HUES64 (cell line): ENCODE measurements at regions not wholly inside any gene's neighbourhood (a gene's known extent, or its start where the extent isn't known, plus 50 kb on each side); places are given as distances from the start of the nearest gene placed in this dataset.

Experiments used
- H3K27ac ChIP-seq: 2 replicates; pipeline ENCODE4 v1.7.0; 2013; ENCODE audit warnings: low read depth, low read length, inconsistent platforms
- H3K27me3 ChIP-seq: 2 replicates; pipeline ENCODE4 v1.6.1; 2013; ENCODE audit warnings: mild to moderate bottlenecking, low read length; ENCODE audit not compliant: insufficient read depth
- H3K36me3 ChIP-seq: 2 replicates; pipeline ENCODE4 v1.6.1; 2013; ENCODE audit warnings: mild to moderate bottlenecking, low read length; ENCODE audit not compliant: insufficient read depth
- H3K4me1 ChIP-seq: 2 replicates; pipeline ENCODE4 v1.6.1; 2013; ENCODE audit warnings: mild to moderate bottlenecking, low read length, moderate library complexity; ENCODE audit not compliant: insufficient read depth
- H3K4me3 ChIP-seq: 2 replicates; pipeline ENCODE4 v1.5.1; 2013; ENCODE audit warnings: mild to moderate bottlenecking, low read length, moderate library complexity
- H3K9ac ChIP-seq: 2 replicates; pipeline ENCODE4 v1.6.1; 2013; ENCODE audit warnings: mild to moderate bottlenecking, low read depth, low read length
- H3K9me3 ChIP-seq: 2 replicates; pipeline ENCODE4 v1.6.1; 2013; ENCODE audit warnings: low read depth, low read length; ENCODE audit not compliant: insufficient read depth
- WGBS: fragments of 150-250, 120-280 bp; methylation state at CpG from one replicate; pipeline ENCODE4 v1.1.7; 2013; ENCODE audit warnings: missing lambda C conversion rate; 5-methylcytosine and 5-hydroxymethylcytosine counted together

DNA sequence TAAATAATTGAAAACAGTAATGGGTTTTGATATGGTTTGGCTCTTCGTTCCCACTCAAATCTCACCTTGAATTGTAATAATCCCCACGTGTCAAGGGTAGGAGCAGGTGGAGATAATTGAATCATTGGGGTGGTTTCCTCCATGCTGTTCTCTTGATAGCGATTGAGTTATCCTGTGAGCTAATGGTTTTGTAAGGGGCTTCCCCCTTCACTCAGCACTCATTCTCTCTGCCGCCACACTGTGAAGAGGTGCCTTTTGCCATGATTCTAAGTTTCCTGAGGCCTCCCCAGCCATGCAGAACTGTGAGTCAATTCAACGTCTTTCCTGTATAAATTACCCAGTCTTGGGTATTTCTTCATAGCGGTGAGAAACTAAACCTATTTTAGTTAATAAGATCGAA, 551.7 kb upstream of the POT1 start:
- Histone ChIP-seq H3K9ac (no peak overlapping the region), H3K4me1 (no peaks in the 10 kb centered on the region), H3K4me3 (no peak overlapping the region), H3K36me3 (no peaks in the 10 kb centered on the region), H3K27ac (no peak overlapping the region), H3K27me3 (no peaks in the 10 kb centered on the region), H3K9me3 (no peaks in the 10 kb centered on the region)
- WGBS = 90% methylated on average over 7 of the region's 7 CpGs

DNA sequence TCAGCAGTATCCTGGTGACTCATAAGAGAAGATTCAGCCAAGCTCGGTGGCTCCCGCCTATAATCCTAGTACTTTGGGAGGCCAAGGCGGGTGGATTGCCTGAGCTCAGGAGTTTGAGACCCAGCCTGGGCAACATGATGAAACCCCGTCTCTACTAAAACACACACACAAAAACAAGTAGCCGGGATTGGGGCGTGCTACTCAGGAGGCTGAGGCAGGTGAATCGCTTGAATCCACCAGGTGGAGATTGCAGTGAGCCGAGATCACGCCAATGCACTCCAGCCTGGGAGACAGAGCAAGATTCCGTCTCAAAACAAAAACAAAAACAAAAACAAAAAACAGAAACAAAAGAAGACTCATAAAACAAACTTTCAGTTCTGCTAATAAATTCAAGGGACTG, 551.1 kb upstream of the POT1 start:
- H3K9ac ChIP-seq = no peak overlapping the region
- WGBS = 94% methylated on average over 10 of the region's 10 CpGs
- no peaks in the 10 kb centered on the region for H3K27me3 ChIP-seq
- no peaks in the 10 kb centered on the region for H3K36me3 ChIP-seq
- H3K9me3 ChIP-seq = no peaks in the 10 kb centered on the region
- no peak overlapping the region for H3K4me3 ChIP-seq
- H3K4me1 ChIP-seq = no peaks in the 10 kb centered on the region
- no peak overlapping the region for H3K27ac ChIP-seq

DNA sequence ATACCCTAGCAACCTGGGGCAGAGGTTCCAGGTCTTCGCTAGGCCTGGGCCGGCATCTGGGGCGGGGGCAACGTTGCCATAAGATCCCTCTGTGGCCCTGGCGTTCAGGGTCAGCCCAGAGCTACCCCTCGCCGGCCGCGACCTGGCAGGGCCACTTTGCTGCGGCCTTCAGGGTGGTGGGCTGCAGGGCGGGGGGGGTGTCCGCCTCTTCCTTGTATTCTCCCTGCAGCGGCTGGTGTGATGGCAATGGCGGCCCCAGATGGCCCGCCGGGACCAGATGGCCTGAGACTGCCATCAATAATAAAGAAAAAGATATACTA, 539.2 kb upstream of the POT1 start:
- Histone ChIP-seq H3K4me1 (no peaks in the 10 kb centered on the region), H3K9ac (no peak overlapping the region), H3K27ac (no peak overlapping the region), H3K36me3 (no peaks in the 10 kb centered on the region), H3K4me3 (no peak overlapping the region), H3K27me3 (no peaks in the 10 kb centered on the region), H3K9me3 (no peaks in the 10 kb centered on the region)
- 97% methylated on average over 13 of the region's 16 CpGs for WGBS

DNA sequence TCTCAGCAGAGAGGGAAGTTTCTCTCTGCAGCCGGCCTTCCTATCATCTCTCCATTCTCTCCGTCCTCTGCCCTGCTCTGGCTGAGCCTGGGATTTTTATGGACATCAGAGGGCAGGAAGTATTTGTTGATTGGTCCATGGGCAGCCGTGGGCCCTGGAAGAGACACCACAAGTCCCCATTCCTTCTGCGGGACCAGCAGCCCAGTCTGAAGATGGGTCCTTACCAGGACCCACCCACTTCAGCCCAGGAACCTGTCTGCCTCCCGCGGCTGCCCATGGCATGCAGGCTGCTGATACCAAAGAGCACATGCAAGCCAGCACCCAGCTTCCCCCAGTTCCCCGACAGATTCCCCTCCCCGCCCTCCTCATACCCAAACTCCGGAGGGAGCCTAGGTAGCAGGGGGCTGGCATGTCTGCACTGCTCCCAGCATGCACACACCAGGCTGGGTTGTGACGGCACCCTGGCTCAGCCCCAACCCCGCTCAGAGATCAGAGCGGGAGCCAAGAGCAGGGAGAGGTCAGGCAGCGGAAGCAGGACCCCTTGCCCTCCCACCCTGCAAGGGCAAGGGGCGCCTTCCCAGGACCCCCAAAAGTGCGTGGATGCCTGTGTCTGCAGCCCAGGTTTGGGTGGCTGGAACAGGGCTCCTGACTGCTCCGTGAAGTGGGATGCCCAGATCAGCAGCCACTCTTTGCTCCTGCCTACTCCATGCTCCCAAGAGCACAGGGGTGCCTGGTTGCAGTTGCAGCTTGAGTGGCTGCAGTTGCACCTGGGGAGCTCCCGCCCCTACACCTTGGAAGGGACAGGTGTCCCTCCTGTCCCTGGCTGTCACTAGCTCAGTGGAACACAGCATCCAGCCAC, 538.6 kb upstream of the POT1 start:
- Histone ChIP-seq H3K9me3 (no peaks in the 10 kb centered on the region), H3K4me1 (no peaks in the 10 kb centered on the region)
- 90% methylated on average over 16 of the region's 17 CpGs for WGBS

DNA sequence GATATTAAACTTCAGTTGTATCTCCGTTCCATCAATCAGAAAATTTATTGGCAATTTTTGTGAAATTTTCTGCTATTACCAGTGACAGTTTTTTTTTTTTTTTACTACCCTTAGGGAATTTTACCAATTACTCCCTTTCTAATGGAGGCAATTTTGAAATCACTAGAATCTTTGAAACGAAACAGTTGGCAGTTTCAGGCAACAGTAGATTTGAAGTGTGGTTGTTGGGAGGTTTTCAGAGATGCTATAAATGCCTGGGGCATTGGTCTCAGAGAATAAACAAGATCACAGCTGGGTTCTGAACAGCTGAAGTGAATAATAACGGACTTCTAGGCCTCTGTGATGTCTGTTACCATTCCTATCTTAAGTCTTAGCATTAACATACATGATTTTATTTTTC, 535.9 kb upstream of the POT1 start:
- no peak overlapping the region for H3K9ac ChIP-seq
- H3K27ac ChIP-seq = no peak overlapping the region
- no peaks in the 10 kb centered on the region for H3K9me3 ChIP-seq
- H3K27me3 ChIP-seq = no peaks in the 10 kb centered on the region
- H3K4me3 ChIP-seq = no peak overlapping the region
- H3K4me1 ChIP-seq = peaks cover 10% of the 10 kb centered on the region
- WGBS = 98% methylated on average over 2 of the region's 3 CpGs
- H3K36me3 ChIP-seq = no peaks in the 10 kb centered on the region

More for the DNA sequence above, 538.6 kb upstream of the POT1 start:
- Histone ChIP-seq H3K36me3 (no peaks in the 10 kb centered on the region), H3K27me3 (no peaks in the 10 kb centered on the region), H3K9ac (no peak overlapping the region), H3K4me3 (no peak overlapping the region), H3K27ac (no peak overlapping the region)

DNA sequence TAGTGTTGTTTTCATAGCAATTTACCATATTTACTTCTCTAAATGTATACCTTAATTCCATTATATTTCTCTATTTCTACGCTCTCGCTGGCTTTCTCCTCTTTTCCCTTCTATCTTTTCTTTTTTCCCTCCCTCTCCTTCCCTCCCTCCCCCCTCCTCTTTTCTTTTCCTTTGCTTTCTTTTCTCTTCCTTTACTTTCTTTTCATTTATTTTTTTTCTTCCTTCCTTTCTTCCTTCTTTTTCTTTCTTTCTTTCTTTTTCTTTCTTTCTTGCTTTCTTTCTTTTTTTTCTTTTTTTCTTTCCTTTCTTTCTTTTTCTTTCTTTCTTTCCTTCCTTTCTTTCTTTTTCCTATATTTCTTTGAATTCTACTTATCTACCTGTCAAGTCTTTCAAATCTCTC, 533.0 kb upstream of the POT1 start:
- Histone ChIP-seq H3K27me3 (no peaks in the 10 kb centered on the region), H3K9ac (no peak overlapping the region)
- 99% methylated on average over 2 of the region's 2 CpGs for WGBS

DNA sequence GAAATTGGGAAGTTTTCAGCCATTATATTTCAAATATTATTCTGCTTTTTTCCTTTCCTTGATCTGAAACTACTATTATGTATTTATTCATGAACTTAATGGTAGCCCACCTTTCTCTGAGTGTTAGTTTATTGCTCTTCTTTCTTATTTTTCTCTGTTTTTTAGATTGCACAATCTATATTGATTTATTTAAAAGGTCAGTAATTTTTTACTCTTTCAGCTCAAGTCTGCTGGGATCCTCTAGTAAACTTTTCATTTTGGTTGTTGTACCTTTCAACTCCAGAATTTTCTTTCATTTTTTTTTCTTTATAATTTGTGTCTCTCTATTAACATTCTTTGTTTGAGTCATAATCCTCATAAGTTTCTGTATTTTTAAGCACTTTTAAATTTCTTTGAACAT, 529.4 kb upstream of the POT1 start:
- peaks cover 10% of the 10 kb centered on the region for H3K4me1 ChIP-seq
- no peak overlapping the region for H3K27ac ChIP-seq
- no peaks in the 10 kb centered on the region for H3K27me3 ChIP-seq
- H3K4me3 ChIP-seq = no peak overlapping the region
- H3K9me3 ChIP-seq = peaks cover 17% of the 10 kb centered on the region
- H3K36me3 ChIP-seq = no peaks in the 10 kb centered on the region
- no peak overlapping the region for H3K9ac ChIP-seq

More for the DNA sequence above, 533.0 kb upstream of the POT1 start:
- no peaks in the 10 kb centered on the region for H3K36me3 ChIP-seq
- H3K4me3 ChIP-seq = no peak overlapping the region
- peaks cover 10% of the 10 kb centered on the region for H3K4me1 ChIP-seq
- H3K27ac ChIP-seq = no peak overlapping the region
- H3K9me3 ChIP-seq = peaks cover 17% of the 10 kb centered on the region

DNA sequence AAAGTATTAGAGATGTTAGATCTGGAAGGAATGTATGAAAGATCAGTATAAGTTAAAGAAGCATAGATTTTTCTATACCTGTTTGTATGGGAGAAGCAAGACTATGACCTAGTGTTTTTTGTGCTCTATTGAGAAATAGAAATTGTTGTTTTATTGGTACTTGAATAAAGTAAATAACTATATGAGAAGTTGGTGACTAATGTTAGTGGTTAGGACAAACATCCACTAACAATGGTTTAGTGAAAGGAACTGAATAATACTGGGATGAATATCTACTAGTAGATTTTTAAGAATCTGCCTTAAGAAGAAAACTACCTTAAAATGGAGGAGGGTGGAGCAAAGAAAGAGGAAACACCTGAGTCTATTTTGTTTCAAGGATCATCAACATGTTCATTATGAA, 521.1 kb upstream of the POT1 start:
- H3K4me3 ChIP-seq = no peak overlapping the region
- no peaks in the 10 kb centered on the region for H3K4me1 ChIP-seq
- H3K27me3 ChIP-seq = no peaks in the 10 kb centered on the region
- no peak overlapping the region for H3K9ac ChIP-seq
- H3K9me3 ChIP-seq = no peaks in the 10 kb centered on the region
- no peaks in the 10 kb centered on the region for H3K36me3 ChIP-seq
- no peak overlapping the region for H3K27ac ChIP-seq

DNA sequence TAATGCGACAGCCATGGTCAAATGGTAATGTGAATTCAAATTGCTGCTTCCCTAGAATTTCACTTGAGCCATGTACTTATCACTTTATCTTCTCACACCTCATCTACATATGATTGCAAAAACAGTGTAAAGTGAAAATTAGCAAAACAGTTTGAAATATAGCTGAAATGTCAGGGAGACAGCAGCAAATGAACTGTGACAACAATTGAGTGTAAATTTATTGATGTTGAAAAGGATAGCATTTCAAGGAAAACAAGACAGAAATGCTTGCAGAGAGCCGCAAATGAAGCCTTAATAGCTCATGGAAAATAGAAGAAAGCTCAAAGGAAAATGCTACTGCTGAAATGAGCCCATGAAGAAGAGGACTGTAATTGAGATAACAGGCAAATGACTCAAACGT, 516.2 kb upstream of the POT1 start:
- no peaks in the 10 kb centered on the region for H3K36me3 ChIP-seq
- no peak overlapping the region for H3K9ac ChIP-seq
- no peak overlapping the region for H3K4me3 ChIP-seq
- H3K4me1 ChIP-seq = no peaks in the 10 kb centered on the region
- no peak overlapping the region for H3K27ac ChIP-seq
- no peaks in the 10 kb centered on the region for H3K9me3 ChIP-seq
- no peaks in the 10 kb centered on the region for H3K27me3 ChIP-seq
- 90% methylated on average over 3 of the region's 3 CpGs for WGBS

DNA sequence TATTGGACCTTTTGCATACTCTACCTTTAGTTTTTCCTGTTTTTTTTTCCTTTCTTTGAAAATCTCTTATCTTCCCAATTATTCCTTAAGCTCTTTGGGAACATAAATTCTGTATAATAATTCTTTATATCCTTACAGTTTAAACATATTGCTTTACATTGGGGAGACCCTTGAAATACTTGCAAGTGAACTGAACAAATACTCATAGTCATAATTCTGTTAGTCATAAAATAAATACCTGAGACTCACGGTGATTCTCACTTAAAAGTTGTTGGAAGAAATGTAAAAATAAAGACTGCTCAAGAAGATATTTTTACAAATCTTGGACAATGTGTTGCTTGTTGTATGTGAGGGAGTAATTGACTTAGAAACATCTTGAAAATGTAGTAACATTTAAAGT, 515.2 kb upstream of the POT1 start:
- Histone ChIP-seq H3K36me3 (no peaks in the 10 kb centered on the region), H3K4me3 (no peak overlapping the region), H3K9ac (no peak overlapping the region), H3K9me3 (no peaks in the 10 kb centered on the region), H3K27me3 (no peaks in the 10 kb centered on the region), H3K27ac (no peak overlapping the region), H3K4me1 (no peaks in the 10 kb centered on the region)
- 88% methylated on average over 1 of the region's 1 CpG for WGBS

DNA sequence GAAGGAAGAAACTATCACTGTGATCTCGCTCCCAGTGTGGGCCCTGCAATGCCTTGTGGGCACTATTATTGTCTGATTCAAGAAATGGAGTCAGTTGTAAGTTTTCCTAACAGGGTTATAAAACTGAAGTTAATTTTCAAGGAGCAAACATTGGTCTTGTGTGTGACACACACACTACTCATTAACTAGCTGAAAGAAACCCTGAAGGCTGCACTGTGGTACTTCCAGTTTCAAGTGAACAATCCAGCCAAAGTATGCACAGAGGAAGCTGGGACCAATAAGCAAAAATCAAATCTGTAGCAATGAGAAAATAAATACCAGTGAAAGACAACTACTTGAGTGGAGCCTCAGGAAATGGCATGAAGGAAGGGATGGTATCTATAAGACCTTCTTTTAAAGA, 506.6 kb upstream of the POT1 start:
- H3K36me3 ChIP-seq = no peaks in the 10 kb centered on the region
- H3K27me3 ChIP-seq = no peaks in the 10 kb centered on the region
- no peak overlapping the region for H3K4me3 ChIP-seq
- WGBS = 92% methylated on average over 1 of the region's 1 CpG
- no peak overlapping the region for H3K9ac ChIP-seq
- H3K27ac ChIP-seq = no peak overlapping the region
- H3K4me1 ChIP-seq = no peaks in the 10 kb centered on the region
- H3K9me3 ChIP-seq = no peaks in the 10 kb centered on the region

DNA sequence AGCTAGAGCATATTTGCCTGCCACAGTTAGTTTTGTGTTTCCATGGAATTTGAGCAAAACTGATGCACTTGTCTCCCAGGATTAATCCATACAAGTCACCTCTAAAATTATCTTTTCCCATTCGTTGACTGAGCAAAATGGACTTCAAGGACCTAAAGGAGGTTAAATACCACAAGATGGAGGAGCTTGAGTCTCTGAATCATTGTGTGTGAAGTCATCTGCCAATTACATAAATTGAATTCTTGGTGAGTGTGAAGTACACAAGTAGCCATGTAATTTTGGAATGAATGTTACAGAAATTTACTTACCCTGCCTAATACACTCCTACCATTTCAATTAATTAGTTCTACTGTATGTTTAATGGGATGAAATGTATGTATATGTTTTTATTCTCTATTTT, 501.7 kb upstream of the POT1 start:
- H3K36me3 ChIP-seq = no peaks in the 10 kb centered on the region
- H3K27me3 ChIP-seq = no peaks in the 10 kb centered on the region
- no peak overlapping the region for H3K9ac ChIP-seq
- no peaks in the 10 kb centered on the region for H3K4me1 ChIP-seq
- WGBS = 91% methylated on average over 1 of the region's 1 CpG
- no peak overlapping the region for H3K4me3 ChIP-seq
- H3K27ac ChIP-seq = no peak overlapping the region
- no peaks in the 10 kb centered on the region for H3K9me3 ChIP-seq
